NB4 (cell line): ENCODE measurements at regions not wholly inside any gene's neighbourhood (a gene's known extent, or its start where the extent isn't known, plus 50 kb on each side); places are given as distances from the start of the nearest gene placed in this dataset.

Source experiments
- CTCF ChIP-seq: IDR thresholded peaks from one replicate; pipeline ENCODE4 v1.5.1; 2012; ENCODE audit warnings: low read depth, low read length
- MAX ChIP-seq: IDR thresholded peaks from 2 replicates; pipeline ENCODE4 v1.6.1; 2011; ENCODE audit warnings: low read depth, low read length
- POLR2A ChIP-seq: IDR thresholded peaks from 2 replicates; pipeline ENCODE4 v1.6.1; 2011; ENCODE audit warnings: mild to moderate bottlenecking; ENCODE audit not compliant: insufficient read length; ENCODE audit errors: extremely low read depth

GRCh38 chr10:130743751-130744271, 567.7 kb downstream of the TCERG1L start:
- TF ChIP-seq CTCF (no peak), POLR2A (no peak), MAX (no peak)
